Stimulated activated effector memory CD8-positive, alpha-beta T cell treated with anti-CD3 and anti-CD28 coated beads, Interleukin-12 subunit alpha, Interleukin-12 subunit beta, amount 100 ng/mL, for 72 hours (primary cell): ENCODE measurements at regions not wholly inside any gene's neighbourhood (a gene's known extent, or its start where the extent isn't known, plus 50 kb on each side); places are given as distances from the start of the nearest gene placed in this dataset.

Source experiments
- ATAC-seq: fragments of 150-1000 bp; cut with Tn5 transposase; 2 replicates; pipeline ENCODE4 v1.10.0; 2021
- DNase-seq, 2 donors: peaks; one replicate each; pipeline ENCODE4 v3.0.0; 2021 to 2022; ENCODE audit warnings: low spot score in 2 of 2
- H3K27ac Mint-ChIP-seq: one replicate; pipeline ENCODE4 v1.8.0; 2022; ENCODE audit warnings: mild to moderate bottlenecking, mixed read lengths
- H3K36me3 Mint-ChIP-seq: one replicate; pipeline ENCODE4 v1.8.0; 2022; ENCODE audit warnings: mild to moderate bottlenecking, mixed read lengths
- H3K4me1 Mint-ChIP-seq: one replicate; pipeline ENCODE4 v1.8.0; 2022; ENCODE audit warnings: mixed read lengths
- H3K4me3 Mint-ChIP-seq: one replicate; pipeline ENCODE4 v1.8.0; 2022; ENCODE audit warnings: mild to moderate bottlenecking, mixed read lengths
- H3K9me3 Mint-ChIP-seq: one replicate; pipeline ENCODE4 v1.8.0; 2022; ENCODE audit warnings: mixed read lengths

DNA sequence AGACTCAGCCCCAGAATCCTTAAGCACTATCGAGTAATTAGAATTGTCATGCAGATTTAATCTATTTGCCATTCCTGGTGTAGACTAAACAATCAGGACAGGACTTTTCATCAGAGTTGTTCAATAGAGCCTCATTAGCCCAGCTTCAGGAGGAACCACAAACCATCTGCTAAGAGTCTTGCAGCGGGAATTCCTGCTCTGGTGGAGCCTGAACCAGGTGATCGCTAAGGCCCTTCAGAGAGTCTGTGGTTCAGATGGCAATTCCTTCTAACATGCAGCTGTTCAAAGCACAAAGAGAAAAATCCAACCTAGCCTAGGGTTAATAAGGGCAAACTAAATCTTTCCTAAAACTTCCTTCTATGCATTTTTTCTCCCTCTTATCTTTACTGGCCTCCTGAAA, 119.1 kb upstream of the CPEB2 start:
- no peak overlapping the region for H3K27ac Mint-ChIP-seq
- H3K9me3 Mint-ChIP-seq, result no peaks in the 10 kb centered on the region
- no peak for DNase-seq
- no peaks in the 10 kb centered on the region for H3K4me1 Mint-ChIP-seq
- no peaks in the 10 kb centered on the region for H3K36me3 Mint-ChIP-seq
- no peak for ATAC-seq
- H3K4me3 Mint-ChIP-seq, result no peak overlapping the region

DNA sequence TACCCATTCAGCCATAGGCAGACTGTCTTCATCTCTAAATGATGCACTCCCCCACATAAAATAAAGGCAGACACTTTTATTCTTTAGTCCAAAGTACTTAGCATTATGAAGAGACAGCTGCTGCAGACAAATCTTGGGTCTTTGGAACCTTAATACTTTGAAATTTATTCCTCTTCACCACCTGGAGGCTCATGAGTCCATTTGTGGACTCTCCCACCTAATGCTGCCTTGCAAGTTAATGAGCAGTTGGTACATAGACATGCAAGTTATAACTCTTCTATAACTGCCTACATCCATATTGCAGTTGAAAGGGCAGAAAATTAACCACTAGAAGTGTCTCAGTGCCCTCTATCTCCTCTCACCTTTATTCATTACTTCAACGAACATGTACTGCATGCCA, 118.6 kb upstream of the CPEB2 start:
- DNase-seq (no peak), ATAC-seq (no peak)
- H3K27ac Mint-ChIP-seq, result no peak overlapping the region
- H3K4me3 Mint-ChIP-seq, result no peak overlapping the region
- no peaks in the 10 kb centered on the region for H3K9me3 Mint-ChIP-seq
- no peaks in the 10 kb centered on the region for H3K36me3 Mint-ChIP-seq
- no peaks in the 10 kb centered on the region for H3K4me1 Mint-ChIP-seq

DNA sequence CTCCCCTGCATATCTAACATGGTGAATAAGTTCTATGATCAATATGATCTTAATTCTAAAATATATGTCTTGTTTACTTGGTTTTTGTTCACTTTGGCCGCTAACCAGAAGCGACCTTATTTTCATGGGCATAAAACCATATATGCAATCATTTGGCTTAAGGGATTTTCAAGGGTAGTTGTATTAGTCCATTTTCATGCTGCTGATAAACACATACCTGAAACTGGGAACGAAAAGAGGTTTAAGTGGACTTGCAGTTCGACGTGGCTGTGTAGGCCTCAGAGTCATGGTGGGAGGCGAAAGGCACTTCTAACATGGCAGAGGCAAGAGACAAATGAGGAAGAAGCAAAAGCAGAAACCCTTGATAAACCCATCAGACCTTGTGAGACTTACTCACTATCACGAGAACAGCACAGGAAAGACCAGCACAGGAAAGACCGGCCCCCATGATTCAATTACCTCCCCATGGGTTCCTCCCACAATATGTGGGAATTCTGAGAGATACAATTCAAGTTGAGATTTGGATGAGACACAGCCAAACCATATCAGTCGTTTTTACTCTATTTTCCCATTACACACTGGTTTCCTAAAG, 114.3 kb upstream of the CPEB2 start:
- Mint-ChIP-seq H3K4me1 (no peaks in the 10 kb centered on the region), H3K36me3 (no peaks in the 10 kb centered on the region), H3K27ac (no peak overlapping the region), H3K9me3 (no peaks in the 10 kb centered on the region), H3K4me3 (no peak overlapping the region)
- ATAC-seq, result no peak
- no peak for DNase-seq

DNA sequence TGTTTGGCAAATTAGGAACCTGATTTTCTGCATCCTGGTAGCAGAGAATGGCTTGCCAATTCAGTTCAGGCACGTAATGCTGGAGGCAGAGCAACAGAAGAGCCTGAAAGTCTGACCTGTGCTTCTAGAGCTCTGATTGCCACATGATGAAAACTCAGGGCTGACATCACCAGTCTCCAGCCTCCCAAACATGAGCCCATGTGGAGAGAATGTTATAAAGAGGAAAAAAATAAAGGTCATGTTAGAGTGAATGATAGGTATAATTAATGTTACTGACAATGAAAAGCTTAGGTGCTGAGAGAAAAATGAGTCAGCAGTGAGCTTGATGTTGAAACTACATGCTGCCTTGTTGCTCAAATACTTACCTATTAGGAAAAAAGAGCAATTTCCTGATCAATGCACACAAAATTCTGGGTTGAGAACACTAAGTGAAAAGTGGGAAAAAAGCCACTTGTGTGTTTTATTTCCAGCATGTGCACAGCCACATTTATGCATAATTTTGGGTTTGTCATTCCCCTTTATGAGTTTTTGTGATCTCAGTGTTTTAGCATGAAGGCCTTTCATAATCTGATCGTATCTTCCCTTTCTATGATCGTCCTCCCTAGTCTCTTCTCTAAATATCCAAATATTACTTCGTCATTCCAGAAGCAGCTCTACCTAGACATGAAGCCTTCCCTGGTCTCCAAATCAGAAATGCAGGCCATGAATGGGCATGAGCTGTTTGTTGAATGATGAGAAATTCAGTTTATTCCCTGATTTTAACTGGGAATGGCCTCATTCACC, 113.3 kb upstream of the CPEB2 start:
- DNase-seq (no peak), ATAC-seq (no peak)
- no peaks in the 10 kb centered on the region for H3K36me3 Mint-ChIP-seq
- no peak overlapping the region for H3K27ac Mint-ChIP-seq
- no peak overlapping the region for H3K4me3 Mint-ChIP-seq
- H3K4me1 Mint-ChIP-seq, result no peaks in the 10 kb centered on the region
- no peaks in the 10 kb centered on the region for H3K9me3 Mint-ChIP-seq

DNA sequence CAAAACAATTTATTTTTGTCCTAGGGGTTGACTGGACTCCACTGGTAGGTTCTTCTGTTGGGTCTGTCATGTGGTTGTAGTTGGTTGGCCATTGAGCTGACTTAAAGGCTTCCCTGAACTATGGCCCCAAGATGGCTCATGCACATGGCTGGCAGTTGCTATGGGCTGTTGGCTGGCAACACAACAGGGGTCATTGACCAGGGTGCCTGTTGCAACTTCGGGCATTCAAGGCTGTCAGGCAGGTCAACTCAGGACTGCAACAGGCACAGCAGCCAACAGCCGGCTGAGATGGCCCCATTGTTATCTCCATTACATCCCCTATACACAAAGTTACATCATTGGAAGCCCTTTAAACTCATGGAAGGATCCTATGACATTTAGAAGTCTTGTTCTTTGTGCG, 109.7 kb upstream of the CPEB2 start:
- Mint-ChIP-seq H3K27ac (no peak overlapping the region), H3K36me3 (no peaks in the 10 kb centered on the region)
- no peak for ATAC-seq

DNA sequence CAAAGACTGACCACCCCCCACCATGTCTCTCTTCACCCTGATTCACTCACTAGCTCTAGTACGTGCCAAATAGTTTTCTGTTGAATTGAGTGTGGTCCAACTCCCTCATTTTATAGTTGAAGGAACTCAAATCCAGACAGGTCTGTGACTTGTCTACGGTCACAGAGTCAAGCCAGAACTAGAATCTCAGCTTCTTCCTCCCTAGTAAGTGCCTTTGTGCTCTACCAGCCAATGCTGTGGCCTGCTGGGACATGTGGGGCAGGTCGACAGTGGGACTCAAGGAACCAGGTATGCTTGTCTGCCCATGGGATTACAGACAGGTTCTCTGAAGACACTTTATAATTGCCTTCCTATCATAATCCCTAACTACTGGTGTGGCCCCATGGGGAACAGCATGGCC, 108.6 kb upstream of the CPEB2 start:
- no peak overlapping the region for H3K27ac Mint-ChIP-seq
- no peaks in the 10 kb centered on the region for H3K4me1 Mint-ChIP-seq
- H3K4me3 Mint-ChIP-seq, result no peak overlapping the region
- H3K9me3 Mint-ChIP-seq, result no peaks in the 10 kb centered on the region
- DNase-seq (no peak), ATAC-seq (no peak)
- H3K36me3 Mint-ChIP-seq, result no peaks in the 10 kb centered on the region

More for the DNA sequence above, 109.7 kb upstream of the CPEB2 start:
- H3K9me3 Mint-ChIP-seq, result no peaks in the 10 kb centered on the region
- no peaks in the 10 kb centered on the region for H3K4me1 Mint-ChIP-seq
- no peak for DNase-seq
- no peak overlapping the region for H3K4me3 Mint-ChIP-seq

DNA sequence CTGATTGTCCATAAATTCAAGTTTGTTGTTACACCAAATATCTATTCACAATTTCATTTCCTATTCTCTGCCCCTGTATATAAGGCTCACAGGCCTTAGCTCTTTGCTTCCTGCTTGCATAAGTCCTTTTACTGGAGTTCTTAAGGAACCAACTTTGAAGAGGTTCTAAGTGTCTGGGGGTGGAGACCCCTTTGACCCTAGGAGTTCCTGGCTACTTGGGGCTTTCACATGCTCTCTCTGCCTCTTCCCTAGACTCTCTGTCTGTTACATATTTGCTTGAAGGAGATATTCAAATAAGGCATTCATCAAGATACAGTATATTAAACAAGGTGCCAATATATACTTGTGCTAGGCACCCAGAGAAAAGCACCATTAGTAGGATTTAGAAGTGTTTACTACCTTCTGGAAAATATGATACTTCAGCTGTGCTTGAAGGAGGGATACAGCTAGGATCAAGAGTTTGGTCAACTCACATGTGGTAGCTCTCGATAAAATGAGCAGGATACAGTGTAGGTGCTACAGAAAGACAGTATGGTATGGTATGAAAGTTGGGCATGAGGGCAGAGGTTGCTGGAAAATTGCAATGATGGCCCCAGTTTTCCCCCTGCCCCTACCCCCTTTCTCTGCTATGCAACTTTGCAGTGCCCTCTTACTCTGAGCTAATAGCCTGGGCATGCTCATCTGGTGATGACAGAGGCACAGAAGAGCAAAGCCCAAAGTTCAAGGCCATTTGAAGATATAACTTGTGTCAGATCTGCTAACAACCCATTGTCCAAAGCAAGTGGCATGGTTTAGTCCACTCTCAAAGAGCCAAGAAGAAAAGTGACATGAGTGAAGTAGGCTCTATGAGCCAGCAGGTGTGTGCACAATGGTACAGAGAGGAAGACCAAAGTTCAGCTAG, 107.6 kb upstream of the CPEB2 start:
- Mint-ChIP-seq H3K9me3 (no peaks in the 10 kb centered on the region), H3K27ac (no peak overlapping the region), H3K4me3 (no peak overlapping the region), H3K4me1 (no peaks in the 10 kb centered on the region), H3K36me3 (no peaks in the 10 kb centered on the region)
- DNase-seq, result no peak
- ATAC-seq, result no peak

DNA sequence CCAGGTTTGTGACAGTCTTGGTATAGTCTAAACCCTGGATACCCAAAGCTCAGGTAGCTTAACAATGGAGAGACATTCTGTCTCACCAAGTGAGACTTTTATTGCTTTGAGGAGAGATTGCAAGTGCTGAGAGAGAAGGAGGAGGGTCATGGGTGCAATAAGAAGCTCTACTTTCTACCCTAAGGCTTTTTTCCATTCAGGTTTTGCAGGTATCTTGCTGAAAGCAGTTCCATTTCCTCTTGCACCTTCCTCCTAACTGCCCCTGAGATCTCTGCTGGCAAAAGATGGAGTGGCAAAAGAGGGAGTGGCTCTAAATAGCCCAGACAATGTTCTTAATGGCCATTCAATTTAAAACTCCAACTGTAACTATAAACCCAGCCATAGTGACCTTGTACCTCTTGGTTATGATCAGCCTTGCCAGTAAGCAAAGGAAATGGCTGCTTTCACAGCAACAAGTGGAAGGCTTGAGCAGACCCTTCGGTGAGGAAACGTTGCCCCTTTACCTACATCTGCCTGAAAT, 105.6 kb upstream of the CPEB2 start:
- ATAC-seq (no peak), DNase-seq (no peak)
- Mint-ChIP-seq H3K27ac (no peak overlapping the region), H3K36me3 (no peaks in the 10 kb centered on the region), H3K9me3 (no peaks in the 10 kb centered on the region), H3K4me3 (no peak overlapping the region), H3K4me1 (no peaks in the 10 kb centered on the region)

DNA sequence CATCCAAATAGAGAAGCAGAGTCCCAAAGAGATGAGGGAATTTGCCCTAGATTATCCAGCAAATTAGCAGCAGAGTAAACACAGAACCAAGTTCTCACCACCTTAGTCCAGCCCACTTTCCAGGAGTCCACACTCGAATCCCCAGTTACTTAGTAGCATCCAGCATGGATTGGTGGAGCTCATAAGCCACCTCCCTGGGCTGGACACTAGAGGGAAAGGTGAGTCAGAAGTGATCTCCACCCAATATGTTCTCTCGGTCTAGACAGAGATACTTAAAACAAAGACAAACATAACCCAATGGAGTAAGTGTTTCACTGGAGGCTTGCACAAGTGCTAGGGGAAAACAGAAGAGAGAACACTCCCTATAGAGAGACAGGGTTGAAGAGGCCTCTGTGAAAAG, 105.1 kb upstream of the CPEB2 start:
- ATAC-seq (no peak), DNase-seq (no peak)
- Mint-ChIP-seq H3K27ac (no peak overlapping the region), H3K4me3 (no peak overlapping the region), H3K4me1 (no peaks in the 10 kb centered on the region), H3K36me3 (no peaks in the 10 kb centered on the region), H3K9me3 (no peaks in the 10 kb centered on the region)

DNA sequence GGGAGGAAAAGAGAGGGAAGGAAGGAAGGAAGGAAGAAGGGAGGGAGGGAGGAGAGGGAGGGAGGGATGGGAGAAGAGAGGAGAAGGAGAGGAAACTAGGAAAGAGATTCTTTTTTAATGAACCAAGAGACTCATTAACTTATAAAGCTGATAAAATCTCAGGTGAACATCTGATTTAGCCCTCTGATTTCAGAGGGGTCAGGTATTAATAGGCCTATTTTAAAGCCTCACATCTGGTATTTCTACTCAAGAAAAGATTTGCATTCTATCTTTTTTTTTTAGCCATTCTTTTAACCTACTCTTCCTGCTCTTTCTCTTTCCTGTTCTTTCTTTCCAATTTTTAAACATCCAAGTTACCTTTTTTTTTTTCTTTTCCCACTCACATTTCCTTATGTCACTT, 103.3 kb upstream of the CPEB2 start:
- ATAC-seq (no peak), DNase-seq (no peak)
- H3K4me3 Mint-ChIP-seq, result no peak overlapping the region
- no peaks in the 10 kb centered on the region for H3K9me3 Mint-ChIP-seq
- H3K27ac Mint-ChIP-seq, result no peak overlapping the region
- no peaks in the 10 kb centered on the region for H3K36me3 Mint-ChIP-seq
- no peaks in the 10 kb centered on the region for H3K4me1 Mint-ChIP-seq

DNA sequence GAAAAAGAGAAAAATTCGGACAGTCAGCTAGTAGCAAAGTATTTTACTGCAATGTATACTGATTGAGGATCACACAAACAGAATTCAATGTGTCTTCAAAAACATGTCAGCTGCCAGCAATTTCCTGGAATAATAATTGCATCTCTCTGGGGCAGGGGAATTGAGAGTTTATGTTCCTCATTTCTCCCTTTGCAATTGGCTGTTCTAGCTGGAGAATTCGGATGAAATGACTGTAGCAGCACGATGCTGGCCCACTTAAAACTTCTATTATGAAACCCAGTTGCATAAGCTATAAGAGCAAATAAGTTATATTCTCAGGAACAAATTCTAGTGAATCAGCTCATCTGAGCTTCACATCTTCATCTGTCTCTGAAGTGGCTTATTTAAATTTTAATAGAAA, 99.9 kb upstream of the CPEB2 start:
- ATAC-seq, result no peak
- H3K4me3 Mint-ChIP-seq, result no peak overlapping the region
- DNase-seq, result peak in 1 of 2 donors; percentile 10
- no peaks in the 10 kb centered on the region for H3K4me1 Mint-ChIP-seq
- H3K27ac Mint-ChIP-seq, result no peak overlapping the region
- H3K9me3 Mint-ChIP-seq, result no peaks in the 10 kb centered on the region
- no peaks in the 10 kb centered on the region for H3K36me3 Mint-ChIP-seq

DNA sequence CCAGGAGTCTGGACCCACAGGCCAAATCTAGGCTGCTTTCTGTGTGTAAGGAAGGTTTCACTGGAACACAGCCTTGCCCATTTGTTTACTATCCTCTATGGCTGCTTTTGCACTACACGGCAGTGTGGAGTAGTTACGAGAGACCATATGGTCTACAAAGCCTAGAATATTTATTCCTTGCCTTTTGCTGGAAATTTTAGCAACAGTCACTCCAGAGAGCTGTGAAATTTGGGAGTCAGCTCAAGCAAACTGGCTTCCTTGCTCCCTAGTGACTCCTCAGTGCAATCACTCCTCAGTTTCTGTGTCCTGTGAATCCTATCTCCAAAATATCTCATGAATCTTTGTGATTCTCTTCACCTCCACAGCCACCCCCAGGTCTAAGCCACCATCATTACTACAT, 99.0 kb upstream of the CPEB2 start:
- Mint-ChIP-seq H3K4me1 (no peaks in the 10 kb centered on the region), H3K9me3 (no peaks in the 10 kb centered on the region), H3K4me3 (no peak overlapping the region), H3K27ac (no peak overlapping the region), H3K36me3 (no peaks in the 10 kb centered on the region)
- ATAC-seq (no peak), DNase-seq (peak in 1 of 2 donors; percentile 12)

DNA sequence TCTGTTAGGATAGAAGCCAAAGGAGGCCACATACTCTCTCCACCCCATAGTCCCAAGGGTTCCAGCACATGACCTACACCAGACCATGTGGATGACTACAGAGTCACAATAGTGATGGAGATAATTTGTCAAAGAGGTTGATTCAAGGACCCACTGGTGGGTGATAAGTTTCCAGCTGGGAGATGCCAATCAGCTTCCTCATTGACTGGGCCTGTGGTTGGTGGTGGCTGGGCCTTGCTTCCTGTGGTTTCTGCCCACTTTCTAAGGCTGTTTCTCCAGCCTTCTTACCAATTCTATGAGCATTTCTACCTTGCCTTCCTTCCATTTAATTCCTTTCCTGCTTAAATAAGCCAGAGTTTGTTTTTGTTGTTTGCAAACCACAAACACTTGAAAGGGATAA, 95.5 kb upstream of the CPEB2 start:
- H3K27ac Mint-ChIP-seq, result no peak overlapping the region
- H3K36me3 Mint-ChIP-seq, result no peaks in the 10 kb centered on the region
- no peaks in the 10 kb centered on the region for H3K4me1 Mint-ChIP-seq
- no peak for DNase-seq
- ATAC-seq, result peak; percentile 44
- no peak overlapping the region for H3K4me3 Mint-ChIP-seq
- no peaks in the 10 kb centered on the region for H3K9me3 Mint-ChIP-seq

DNA sequence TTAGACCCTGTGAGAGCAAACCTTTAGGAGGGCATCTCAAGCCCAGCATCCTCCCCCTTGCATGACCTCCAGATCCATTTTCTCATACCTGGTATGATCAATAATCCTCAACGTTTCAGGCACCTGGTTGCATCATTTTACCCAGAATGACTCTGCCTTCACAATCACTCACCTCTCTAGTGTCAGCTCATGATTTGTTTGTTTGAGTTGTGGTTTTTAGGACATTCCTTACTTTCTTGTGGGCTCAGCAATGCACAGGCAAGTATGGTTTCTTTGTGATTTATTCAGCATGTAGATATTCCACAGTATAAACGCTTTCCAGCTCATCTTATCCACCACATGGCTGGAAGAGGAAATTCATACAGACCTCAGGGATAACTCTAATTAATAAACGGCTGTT, 93.6 kb upstream of the CPEB2 start:
- ATAC-seq, result no peak
- Mint-ChIP-seq H3K4me3 (no peak overlapping the region), H3K27ac (no peak overlapping the region), H3K4me1 (no peaks in the 10 kb centered on the region), H3K36me3 (no peaks in the 10 kb centered on the region), H3K9me3 (no peaks in the 10 kb centered on the region)
- peak in 1 of 2 donors; percentile 10 for DNase-seq

DNA sequence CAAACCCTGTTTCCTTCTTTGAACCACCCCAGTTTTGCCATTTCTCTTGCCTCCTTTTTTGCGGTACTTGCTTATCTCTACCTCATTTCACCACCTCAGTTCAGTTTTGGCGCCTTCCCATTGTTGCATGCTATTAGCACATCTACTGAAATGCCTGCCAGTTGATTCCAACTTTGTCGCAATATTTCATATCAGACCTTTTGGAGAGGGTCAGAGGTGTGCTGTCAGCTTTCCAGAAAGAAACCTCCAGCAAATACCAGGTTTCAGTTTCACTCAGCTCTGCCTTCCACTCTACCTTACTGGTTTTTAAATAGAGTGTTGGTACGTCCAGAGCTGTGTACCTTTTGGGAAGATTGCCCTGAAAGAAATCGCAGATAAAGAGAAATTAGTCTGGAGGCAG, 91.9 kb upstream of the CPEB2 start:
- no peak overlapping the region for H3K4me3 Mint-ChIP-seq
- ATAC-seq (no peak), DNase-seq (no peak)
- H3K4me1 Mint-ChIP-seq, result no peaks in the 10 kb centered on the region
- no peak overlapping the region for H3K27ac Mint-ChIP-seq
- H3K9me3 Mint-ChIP-seq, result no peaks in the 10 kb centered on the region
- no peaks in the 10 kb centered on the region for H3K36me3 Mint-ChIP-seq
